HFF-Myc (cell line): ENCODE measurements at regions not wholly inside any gene's neighbourhood (a gene's known extent, or its start where the extent isn't known, plus 50 kb on each side); places are given as distances from the start of the nearest gene placed in this dataset.
"Not testable (repeated sequence)": the region's sequence is repeated elsewhere in the genome, so short reads cannot be mapped to it uniquely, and the experiment has no call there.

Source experiments
- DNase-seq: peaks from one replicate; pipeline ENCODE4 v3.0.0-alpha.2; 2011; ENCODE audit warnings: low read depth; ENCODE audit errors: extremely low read depth
- H3K4me3 ChIP-seq: replicated peaks from 2 replicates; pipeline ENCODE4 v1.5.1; 2011; ENCODE audit warnings: low read depth, mild to moderate bottlenecking, control low read depth, low read length
- CTCF ChIP-seq: IDR thresholded peaks from 2 replicates; pipeline ENCODE4 v1.5.1; 2012; ENCODE audit warnings: mild to moderate bottlenecking, low read depth, low read length, control low read depth; ENCODE audit errors: missing control alignments

- DNase-seq = no peak
- no peak for TF ChIP-seq CTCF
- no peak overlapping the region for H3K4me3 ChIP-seq
Measured at GRCh38 chr16:59545721-59546120, 811.6 kb upstream of the GOT2 start.

DNA sequence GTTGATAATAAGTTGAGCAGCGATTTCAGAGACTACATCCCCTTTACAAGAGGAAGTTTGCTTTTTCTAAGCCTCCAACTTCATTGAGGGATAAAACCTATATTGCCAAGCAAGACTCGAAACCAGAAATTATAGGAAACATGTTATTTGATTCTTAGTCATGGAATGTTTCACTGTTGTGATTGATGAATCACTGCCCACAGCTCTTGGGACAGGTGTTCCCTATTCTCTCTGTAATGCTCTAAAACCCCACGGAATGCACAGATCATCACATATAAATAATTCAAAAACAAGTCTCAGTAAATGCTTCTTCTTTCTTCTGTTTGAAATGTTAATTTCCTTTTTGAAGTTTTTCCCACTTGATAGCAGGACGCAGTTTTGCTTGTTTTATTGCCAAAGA, 809.5 kb upstream of the GOT2 start:
- no peak for TF ChIP-seq CTCF
- H3K4me3 ChIP-seq = no peak overlapping the region
- peak; percentile 16 for DNase-seq

GRCh38 chr16:59540621-59541020, 806.5 kb upstream of the GOT2 start:
- TF ChIP-seq CTCF = no peak
- DNase-seq = no peak
- H3K4me3 ChIP-seq = no peak overlapping the region

- TF ChIP-seq CTCF = no peak
- DNase-seq = no peak
- H3K4me3 ChIP-seq = no peak overlapping the region
Measured at GRCh38 chr16:59535298-59535697, 801.2 kb upstream of the GOT2 start.

GRCh38 chr16:59527206-59527997, 793.3 kb upstream of the GOT2 start:
- no peak overlapping the region for H3K4me3 ChIP-seq
- no peak for TF ChIP-seq CTCF
- DNase-seq = peak; percentile 65

DNA sequence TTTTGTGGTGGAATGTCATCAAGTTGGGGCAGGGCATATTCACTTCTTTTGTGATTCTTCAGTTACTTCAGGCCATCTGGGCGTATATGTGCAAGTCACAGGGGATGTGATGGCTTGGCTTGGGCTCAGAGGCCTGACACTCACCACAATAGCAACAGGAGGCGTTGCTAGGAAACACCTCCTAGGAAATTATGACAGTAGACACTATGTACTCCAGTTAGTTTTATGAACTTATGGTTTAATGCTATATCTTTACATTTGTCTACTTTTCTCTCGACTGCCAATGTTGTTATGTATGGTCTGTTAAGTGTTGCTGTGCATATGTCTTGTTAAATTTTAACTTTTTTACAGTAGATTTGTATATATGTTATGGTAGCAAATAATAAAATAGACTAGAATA, 788.7 kb upstream of the GOT2 start:
- DNase-seq = no peak
- no peak overlapping the region for H3K4me3 ChIP-seq
- no peak for TF ChIP-seq CTCF

GRCh38 chr16:59518721-59519120, 784.6 kb upstream of the GOT2 start:
- H3K4me3 ChIP-seq, DNase-seq: not testable (repeated sequence)
